ENCODE measurements at regions not wholly inside any gene's neighbourhood (a gene's known extent, or its start where the extent isn't known, plus 50 kb on each side); places are given as distances from the start of the nearest gene placed in this dataset.

DNA sequence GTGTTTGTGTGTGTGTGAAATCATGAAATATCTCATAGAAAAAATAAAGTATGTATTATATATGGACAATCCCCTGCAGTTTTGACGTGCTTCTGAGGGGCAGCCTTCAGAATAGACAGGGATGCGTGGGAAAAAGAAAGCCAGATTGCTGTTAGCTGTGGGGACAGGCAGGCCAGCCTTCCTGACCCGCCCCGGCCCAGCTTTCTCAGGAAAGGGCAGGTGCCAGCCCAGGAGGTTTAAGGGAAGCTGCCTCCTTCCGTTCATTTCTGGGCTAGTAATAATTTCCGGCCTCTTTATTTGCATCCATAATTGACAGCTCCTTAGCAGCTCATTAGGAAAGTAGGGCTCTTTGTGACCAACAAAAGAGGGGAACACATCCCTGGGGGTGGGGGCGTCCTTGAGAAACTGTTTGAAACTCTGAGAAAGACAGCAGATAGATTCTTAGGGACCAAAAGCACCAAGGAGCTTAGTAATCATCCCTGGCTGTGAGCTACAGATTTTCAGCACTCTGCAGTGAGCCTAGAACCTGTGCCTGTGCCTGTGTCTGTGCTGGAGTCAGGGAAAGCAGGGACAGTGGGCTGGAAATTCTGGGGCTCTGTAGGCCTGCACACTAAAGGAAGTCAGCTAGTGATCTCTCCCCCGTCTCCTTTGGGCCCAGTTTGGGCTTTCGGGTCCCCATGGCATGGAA is 632.9 kb upstream of the CADM1 start:
- TF ChIP-seq, protein P1, sequence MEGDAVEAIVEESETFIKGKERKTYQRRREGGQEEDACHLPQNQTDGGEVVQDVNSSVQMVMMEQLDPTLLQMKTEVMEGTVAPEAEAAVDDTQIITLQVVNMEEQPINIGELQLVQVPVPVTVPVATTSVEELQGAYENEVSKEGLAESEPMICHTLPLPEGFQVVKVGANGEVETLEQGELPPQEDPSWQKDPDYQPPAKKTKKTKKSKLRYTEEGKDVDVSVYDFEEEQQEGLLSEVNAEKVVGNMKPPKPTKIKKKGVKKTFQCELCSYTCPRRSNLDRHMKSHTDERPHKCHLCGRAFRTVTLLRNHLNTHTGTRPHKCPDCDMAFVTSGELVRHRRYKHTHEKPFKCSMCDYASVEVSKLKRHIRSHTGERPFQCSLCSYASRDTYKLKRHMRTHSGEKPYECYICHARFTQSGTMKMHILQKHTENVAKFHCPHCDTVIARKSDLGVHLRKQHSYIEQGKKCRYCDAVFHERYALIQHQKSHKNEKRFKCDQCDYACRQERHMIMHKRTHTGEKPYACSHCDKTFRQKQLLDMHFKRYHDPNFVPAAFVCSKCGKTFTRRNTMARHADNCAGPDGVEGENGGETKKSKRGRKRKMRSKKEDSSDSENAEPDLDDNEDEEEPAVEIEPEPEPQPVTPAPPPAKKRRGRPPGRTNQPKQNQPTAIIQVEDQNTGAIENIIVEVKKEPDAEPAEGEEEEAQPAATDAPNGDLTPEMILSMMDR (IDR thresholded peaks at IDR 0.05), result no peak
- TF ChIP-seq YY1 (IDR thresholded peaks at IDR 0.05; ENCODE audit: low read depth), result no peak
- TF ChIP-seq EP300 (IDR thresholded peaks at IDR 0.05; ENCODE audit: borderline replicate concordance in 1 of 2, low read depth in 1 of 2, low read length in 1 of 2), result no peak
- no peak for TF ChIP-seq EZH2phosphoT487 (IDR thresholded peaks at IDR 0.05; ENCODE audit: borderline replicate concordance, low read depth)
- TF ChIP-seq, protein P2, sequence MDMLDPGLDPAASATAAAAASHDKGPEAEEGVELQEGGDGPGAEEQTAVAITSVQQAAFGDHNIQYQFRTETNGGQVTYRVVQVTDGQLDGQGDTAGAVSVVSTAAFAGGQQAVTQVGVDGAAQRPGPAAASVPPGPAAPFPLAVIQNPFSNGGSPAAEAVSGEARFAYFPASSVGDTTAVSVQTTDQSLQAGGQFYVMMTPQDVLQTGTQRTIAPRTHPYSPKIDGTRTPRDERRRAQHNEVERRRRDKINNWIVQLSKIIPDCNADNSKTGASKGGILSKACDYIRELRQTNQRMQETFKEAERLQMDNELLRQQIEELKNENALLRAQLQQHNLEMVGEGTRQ (IDR thresholded peaks at IDR 0.05; ENCODE audit: borderline replicate concordance, low read depth, low read length), result no peak
- TF ChIP-seq SIN3A (IDR thresholded peaks at IDR 0.05; ENCODE audit: borderline replicate concordance, low read depth, low read length), result no peak
- no peak for TF ChIP-seq GATA2 (CRISPR knock-in tag; IDR thresholded peaks at IDR 0.05)
- no peak for TF ChIP-seq POLR2AphosphoS5 (IDR thresholded peaks at IDR 0.05; ENCODE audit: low read depth, low read length)
- TF ChIP-seq NFIC (IDR thresholded peaks at IDR 0.05; ENCODE audit: borderline replicate concordance), result no peak
- TF ChIP-seq TAF1 (IDR thresholded peaks at IDR 0.05; ENCODE audit: borderline replicate concordance, low read depth, low read length), result no peak
- TF ChIP-seq, protein P3, sequence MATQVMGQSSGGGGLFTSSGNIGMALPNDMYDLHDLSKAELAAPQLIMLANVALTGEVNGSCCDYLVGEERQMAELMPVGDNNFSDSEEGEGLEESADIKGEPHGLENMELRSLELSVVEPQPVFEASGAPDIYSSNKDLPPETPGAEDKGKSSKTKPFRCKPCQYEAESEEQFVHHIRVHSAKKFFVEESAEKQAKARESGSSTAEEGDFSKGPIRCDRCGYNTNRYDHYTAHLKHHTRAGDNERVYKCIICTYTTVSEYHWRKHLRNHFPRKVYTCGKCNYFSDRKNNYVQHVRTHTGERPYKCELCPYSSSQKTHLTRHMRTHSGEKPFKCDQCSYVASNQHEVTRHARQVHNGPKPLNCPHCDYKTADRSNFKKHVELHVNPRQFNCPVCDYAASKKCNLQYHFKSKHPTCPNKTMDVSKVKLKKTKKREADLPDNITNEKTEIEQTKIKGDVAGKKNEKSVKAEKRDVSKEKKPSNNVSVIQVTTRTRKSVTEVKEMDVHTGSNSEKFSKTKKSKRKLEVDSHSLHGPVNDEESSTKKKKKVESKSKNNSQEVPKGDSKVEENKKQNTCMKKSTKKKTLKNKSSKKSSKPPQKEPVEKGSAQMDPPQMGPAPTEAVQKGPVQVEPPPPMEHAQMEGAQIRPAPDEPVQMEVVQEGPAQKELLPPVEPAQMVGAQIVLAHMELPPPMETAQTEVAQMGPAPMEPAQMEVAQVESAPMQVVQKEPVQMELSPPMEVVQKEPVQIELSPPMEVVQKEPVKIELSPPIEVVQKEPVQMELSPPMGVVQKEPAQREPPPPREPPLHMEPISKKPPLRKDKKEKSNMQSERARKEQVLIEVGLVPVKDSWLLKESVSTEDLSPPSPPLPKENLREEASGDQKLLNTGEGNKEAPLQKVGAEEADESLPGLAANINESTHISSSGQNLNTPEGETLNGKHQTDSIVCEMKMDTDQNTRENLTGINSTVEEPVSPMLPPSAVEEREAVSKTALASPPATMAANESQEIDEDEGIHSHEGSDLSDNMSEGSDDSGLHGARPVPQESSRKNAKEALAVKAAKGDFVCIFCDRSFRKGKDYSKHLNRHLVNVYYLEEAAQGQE (IDR thresholded peaks at IDR 0.05; ENCODE audit: low read depth, low read length), result no peak
- TF ChIP-seq CHD2 (IDR thresholded peaks at IDR 0.05; ENCODE audit: low read length, partially characterized antibody), result no peak
- no peak for TF ChIP-seq SMC3 (IDR thresholded peaks at IDR 0.05; ENCODE audit: low read depth, low read length)

Measured in SK-N-SH (cell line).